SK-N-MC (cell line): ENCODE measurements at regions not wholly inside any gene's neighbourhood (a gene's known extent, or its start where the extent isn't known, plus 50 kb on each side); places are given as distances from the start of the nearest gene placed in this dataset.

Source experiments
- EZH2 ChIP-seq: fragments of 200-600 bp; sonication (generic); IDR thresholded peaks from one replicate; pipeline ENCODE4 v1.6.1; 2017; ENCODE audit warnings: antibody characterized with exemption
- POLR2AphosphoS5 ChIP-seq: IDR thresholded peaks from 2 replicates; pipeline ENCODE4 v1.6.1; 2012; ENCODE audit warnings: mild to moderate bottlenecking, low read depth, low read length, borderline replicate concordance

DNA sequence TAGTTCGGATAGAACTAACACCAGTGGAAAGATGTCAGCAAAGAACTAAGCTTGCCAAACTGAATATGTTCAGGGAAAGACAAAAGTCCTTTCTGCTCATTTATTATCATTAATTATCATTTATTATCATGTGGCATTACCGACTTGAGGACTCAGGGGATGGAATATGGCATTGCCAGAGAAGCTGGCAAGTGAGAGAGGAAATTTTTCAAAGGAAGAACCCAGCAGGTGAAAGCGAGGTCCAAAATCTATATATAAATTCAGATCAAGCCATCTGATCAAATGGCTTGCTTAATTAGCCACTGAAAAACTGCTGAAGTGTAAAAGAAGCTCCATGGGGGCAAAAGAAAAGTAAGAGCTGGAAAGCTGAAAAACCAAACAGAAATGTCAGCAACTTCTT, 1049.6 kb upstream of the SEMA6A start:
- TF ChIP-seq EZH2 (no peak), POLR2AphosphoS5 (no peak)
